Esophagus muscularis mucosa (tissue), 4 donors: ENCODE measurements at regions not wholly inside any gene's neighbourhood (a gene's known extent, or its start where the extent isn't known, plus 50 kb on each side); places are given as distances from the start of the nearest gene placed in this dataset.

Experiments
- CTCF ChIP-seq, 3 experiments: fragments of 200-600 bp in 2 of 3; fragments of 450-650 bp in 1 of 3; sonication (generic) in 2 of 3; IDR thresholded peaks; one replicate each; pipeline ENCODE4 v1.5.1; 2017 to 2019; ENCODE audit warnings: antibody characterized with exemption in 3 of 3, mild to moderate bottlenecking in 2 of 3, moderate library complexity in 1 of 3
- EP300 ChIP-seq: sonication (generic); formaldehyde crosslinking; IDR thresholded peaks from one replicate; pipeline ENCODE4 v1.6.1; 2017; ENCODE audit warnings: antibody characterized with exemption
- POLR2A ChIP-seq: fragments of 450-650 bp; IDR thresholded peaks from one replicate; pipeline ENCODE4 v1.6.1; 2017; ENCODE audit warnings: antibody characterized with exemption, moderate library complexity, mild to moderate bottlenecking, low read depth
- POLR2AphosphoS5 ChIP-seq, 2 donors: sonication (generic); formaldehyde crosslinking; IDR thresholded peaks; one replicate each; pipeline ENCODE4 v1.6.1; 2017; ENCODE audit warnings: antibody characterized with exemption in 2 of 2

- no peak for TF ChIP-seq EP300
- TF ChIP-seq POLR2A = no peak
- TF ChIP-seq CTCF (IDR thresholded peaks at IDR 0.05) = no peak
- TF ChIP-seq POLR2AphosphoS5 (IDR thresholded peaks at IDR 0.05) = no peak
Observed at GRCh38 chr4:164212714-164213113, 541.2 kb upstream of the SMIM31 start.
